GM19043 (cell line): ENCODE measurements at regions not wholly inside any gene's neighbourhood (a gene's known extent, or its start where the extent isn't known, plus 50 kb on each side); places are given as distances from the start of the nearest gene placed in this dataset.
"Not testable (repeated sequence)": the region's sequence is repeated elsewhere in the genome, so short reads cannot be mapped to it uniquely, and the experiment has no call there.

Experiments used
- ATAC-seq: cut with Tn5 transposase; IDR thresholded peaks from one replicate; pipeline ENCODE4 v1.9.1; 2021; ENCODE audit warnings: low read depth; ENCODE audit not compliant: unreplicated experiment

DNA sequence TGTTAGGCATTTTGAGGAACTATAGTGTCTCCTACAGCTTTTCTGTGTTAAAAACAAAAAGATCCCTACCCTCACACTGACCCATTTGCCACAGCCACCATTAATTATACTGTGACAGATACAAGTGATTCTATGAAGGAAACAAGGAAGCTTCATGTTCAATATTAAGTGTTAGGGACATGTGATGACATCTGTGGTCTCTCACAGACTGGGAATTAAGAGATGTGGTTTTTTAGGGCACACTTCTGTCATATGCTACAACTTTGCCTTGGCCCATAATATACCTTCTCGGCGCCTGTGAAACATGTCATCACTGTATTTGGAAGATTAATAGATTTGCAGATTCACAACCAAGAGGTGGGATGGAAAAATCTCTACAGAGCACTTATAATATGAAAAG is 102.9 kb upstream of the TCF21 start:
- no peak for ATAC-seq

DNA sequence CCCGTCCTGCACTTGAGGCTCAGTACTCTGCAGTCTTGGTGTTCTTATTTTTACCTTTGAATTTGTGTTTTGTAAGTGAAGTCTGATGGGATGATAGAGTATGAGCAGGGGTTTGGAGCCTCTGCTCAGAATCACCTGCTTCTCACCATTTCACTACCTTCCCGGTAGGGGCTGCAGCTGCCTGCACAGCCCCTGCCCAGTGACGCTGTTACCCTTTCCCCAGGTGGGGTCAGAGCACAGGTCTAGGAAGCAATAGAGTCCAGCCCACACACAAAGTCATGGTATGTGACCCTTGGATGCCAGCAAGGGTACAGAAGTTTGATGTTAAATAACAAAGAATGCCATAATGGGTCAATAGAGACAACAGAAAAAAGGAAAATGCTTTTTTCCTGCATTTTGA is 101.8 kb upstream of the TCF21 start:
- no peak for ATAC-seq

DNA sequence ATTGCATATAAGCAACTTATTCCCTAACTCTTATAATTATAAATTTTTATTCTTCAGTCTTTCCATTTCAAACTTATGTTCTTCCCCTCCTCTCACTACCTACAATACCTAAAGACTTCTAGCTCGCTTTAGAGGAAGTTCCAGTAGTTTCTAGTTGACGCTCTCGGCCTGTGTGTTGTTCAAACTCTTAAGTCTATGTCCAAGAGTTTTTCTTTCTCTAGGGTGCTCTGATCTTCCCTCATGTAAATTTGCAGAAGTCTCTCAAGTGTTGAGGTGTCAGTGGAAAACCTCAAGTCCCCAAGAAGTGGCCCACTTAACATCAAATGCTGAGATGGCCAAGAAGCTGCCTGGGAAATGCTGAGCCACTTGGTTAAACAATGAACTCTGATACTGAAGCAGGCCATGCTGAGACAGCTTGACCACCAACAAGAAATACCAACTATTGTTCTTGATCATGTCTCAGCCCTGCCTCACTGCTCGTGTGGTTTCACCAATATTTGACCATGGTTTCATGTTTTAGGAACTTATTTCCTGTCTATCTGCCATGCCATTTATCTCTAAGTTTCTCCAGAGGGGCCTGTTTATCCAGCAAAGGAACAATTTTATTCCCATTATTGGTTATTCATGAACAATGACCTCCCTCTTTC is 100.9 kb upstream of the TCF21 start:
- no peak for ATAC-seq

DNA sequence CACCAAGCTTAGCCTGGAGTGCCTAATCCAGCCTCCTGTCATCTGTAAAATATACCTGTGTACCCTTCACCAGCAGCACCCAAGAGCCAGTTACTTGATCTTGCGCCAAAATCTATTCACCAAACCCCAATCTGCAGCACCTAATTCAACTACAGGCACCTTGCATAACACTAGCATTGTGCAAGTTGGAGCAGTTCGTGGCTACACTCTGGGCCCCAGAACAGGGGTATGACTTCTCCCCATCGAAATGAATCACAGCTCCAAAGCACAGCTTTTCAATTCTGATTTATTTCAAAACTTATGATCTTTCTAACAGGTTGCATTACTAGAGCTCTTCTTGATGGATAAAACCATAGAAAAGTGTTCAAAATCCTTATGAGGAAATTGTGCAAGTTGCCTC is 100.4 kb upstream of the TCF21 start:
- ATAC-seq, result no peak

DNA sequence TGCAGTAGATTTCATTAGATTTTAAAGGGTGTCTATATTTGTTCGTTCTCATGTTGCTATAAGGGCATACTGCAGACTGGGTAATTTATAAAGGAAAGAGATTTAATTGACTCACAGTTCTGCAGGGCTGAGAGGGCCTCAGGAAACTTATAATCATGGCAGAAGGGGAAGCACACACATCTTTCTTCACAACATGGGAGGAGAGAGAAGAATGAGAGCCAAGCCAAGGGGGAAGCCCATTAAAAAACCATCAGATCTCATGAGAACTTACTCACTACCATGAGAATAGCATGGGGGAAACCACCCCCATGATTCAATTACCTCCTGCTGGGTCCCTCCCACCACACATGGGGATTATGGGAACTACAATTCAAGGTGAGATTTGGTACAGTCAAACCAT is 99.5 kb upstream of the TCF21 start:
- ATAC-seq, result not testable (repeated sequence)

DNA sequence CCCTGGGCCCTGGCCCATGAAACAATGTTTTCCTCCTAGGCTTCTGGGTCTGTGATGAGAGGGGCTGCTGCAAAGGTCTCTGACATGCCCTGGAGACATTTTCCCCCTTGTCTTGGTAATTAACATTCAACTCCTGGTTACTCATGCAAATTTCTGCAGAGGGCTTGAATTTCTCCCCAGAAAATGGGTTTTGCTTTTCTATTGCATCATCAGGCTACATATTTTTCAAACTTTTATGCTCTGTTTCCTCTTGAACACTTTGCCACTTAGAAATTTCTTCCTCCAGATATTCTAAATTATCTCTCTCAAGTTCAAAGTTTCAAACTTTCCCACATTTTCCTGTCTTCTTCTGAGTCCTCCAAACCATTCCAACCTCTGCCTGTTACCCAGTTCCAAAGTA is 98.2 kb upstream of the TCF21 start:
- not testable (repeated sequence) for ATAC-seq

DNA sequence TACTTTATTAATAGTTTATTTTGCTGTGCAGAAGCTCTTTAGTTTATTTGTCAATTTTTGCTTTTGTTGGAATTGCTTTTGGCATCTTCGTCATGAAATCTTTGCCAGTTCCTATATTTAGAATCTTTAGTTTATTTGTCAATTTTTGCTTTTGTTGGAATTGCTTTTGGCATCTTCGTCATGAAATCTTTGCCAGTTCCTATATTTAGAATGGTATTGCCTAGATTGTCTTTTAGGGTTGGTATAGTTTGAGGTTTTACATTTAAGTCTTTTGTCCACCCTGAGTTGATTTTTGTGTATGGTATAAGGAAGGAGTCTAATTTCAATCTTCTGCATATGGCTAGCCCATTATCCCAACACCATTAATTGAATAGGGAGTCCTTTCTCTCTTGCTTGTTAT is 93.9 kb upstream of the TCF21 start:
- ATAC-seq, result not testable (repeated sequence)

DNA sequence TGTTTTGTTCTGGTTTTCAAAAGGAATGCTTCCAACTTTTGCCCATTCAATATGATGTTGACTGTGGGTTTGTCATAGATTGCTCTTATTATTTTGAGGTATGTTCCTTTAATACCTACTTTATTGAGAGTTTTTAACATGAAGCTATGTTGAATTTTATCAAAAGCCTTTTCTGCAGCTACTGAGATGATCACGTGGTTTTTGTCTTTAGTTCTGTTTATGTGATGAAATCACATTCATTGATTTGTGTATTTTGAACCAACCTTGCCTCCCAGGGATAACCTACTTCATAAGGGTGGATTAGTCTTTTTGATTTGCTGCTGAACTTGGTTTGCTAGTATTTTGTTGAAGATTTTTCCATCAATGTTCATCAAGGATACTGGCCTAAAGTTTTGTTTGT is 92.7 kb upstream of the TCF21 start:
- no peak for ATAC-seq

DNA sequence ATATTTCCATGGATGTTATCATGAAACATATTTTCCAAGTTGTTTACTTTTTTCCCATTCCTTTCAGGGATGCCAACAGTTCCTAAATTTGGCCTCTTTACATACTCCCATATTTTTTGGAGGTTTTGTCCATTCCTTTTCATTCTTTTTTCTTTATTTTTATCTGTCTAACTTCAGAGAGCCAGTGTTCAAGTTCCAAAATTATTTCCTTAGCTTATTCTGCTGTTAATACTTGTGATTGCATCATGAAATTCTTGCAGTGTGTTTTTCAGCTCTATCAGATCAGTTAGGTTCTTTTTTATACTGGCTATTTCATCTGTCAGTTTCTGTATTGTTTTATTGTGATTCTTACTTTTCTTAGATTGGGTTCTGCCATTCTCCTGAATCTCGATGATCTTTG is 89.9 kb upstream of the TCF21 start:
- no peak for ATAC-seq

DNA sequence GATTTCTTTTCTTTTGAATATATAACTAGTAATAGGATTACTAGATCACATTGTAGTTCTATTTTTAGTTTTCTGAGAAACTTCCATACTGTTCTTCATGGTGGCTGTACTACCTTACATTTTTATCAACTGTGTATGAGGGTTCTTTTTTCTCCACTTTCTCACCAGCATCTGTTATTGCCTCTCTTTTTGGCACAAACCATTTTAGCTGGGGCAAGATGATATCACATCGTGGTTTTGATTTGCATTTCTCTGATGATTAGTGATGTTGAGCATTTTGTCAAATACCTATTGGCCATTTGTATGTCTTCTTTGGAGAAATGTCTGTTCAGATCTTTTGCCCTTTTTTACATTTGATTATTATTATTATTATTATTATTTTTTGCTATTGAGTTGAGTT is 86.1 kb upstream of the TCF21 start:
- ATAC-seq, result no peak

DNA sequence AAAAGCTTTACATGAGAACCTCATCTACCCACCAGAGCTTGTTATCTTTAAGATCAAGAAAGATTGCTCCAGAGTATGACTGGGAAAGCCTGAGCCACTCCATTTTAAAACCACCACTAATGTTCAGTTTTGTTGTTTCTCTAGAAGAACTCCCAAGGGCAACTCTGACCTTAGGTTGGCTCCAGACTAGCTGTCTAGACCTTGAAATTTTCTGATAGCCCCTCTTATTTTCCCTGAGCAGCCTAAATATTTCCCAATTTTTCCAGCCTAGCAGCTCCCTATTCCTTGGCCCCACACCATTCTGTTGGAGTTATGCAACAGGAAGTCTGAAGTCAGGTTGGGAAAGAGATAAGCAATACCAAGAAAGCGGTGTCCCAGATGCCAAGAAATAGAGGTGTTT is 84.6 kb upstream of the TCF21 start:
- no peak for ATAC-seq

DNA sequence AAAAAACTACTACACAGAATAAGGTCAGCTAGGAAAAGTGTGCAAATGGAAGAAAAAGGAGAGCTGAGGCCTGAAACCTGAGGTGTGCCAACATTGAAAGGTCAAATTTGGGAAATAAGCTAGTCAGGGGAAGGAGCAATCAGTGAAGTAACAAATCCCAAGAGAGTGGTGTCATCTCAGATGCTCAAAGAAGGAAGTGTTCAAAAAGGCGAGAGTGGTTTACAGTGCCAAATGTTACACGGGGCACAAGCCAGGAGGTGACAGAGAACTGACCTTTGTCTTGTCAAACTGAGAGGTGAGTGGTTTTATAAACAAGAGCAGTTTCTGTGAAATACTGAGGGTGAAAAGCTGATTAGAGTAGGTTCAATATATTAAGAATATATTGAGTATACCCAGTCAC is 83.0 kb upstream of the TCF21 start:
- no peak for ATAC-seq

DNA sequence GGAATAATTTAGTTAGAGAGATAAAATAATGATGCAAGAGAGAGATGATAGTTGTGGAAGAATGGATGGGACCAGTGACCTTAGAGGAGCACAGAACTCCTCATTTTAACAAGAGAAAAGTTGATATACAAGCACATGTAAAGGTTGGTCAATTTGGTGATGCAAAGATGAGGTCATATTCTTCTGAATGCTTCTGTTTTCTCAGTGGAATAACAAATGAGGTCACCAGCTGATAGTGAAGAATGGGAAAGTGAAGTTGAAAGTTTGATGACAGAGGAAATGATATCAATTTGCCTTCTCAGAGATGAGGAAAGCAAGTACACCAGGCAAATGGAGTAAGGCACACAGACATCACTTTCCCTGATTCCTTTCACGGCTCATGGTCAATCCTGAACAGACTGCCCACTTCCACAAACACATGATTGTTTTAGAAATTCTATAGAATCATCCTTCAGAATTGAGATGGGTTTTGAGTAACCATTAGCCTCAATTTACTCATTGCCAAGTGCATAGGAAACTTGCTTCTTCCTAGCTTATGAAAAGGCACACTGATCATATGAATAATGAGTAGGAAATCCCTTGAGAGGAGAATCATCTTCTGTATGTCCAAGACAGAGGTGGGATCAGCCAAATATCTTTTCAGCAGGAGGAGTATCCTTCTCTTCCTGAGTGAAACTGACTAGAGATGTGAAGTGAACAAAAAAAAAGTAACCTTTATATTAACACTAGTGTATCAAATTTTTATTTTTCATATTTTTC is 82.4 kb upstream of the TCF21 start:
- no peak for ATAC-seq

DNA sequence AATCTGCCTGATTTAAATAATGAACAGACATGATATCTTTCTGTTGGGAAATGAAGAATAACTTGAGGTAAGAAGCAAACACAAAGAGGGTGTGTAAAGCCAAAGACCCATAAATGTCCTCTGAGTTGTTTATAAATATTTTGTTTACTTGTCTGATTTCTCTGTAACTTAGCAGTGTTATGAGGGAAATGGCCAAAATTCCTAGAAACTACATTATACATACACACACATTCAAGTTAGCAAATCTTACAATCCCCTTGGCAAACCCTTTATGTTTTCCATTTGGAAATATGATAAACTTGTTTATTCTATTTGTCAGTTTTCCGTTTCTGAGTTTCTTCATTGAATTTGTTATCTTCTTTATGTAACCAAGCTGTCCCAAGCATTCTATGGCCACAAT is 81.4 kb upstream of the TCF21 start:
- ATAC-seq, result no peak

DNA sequence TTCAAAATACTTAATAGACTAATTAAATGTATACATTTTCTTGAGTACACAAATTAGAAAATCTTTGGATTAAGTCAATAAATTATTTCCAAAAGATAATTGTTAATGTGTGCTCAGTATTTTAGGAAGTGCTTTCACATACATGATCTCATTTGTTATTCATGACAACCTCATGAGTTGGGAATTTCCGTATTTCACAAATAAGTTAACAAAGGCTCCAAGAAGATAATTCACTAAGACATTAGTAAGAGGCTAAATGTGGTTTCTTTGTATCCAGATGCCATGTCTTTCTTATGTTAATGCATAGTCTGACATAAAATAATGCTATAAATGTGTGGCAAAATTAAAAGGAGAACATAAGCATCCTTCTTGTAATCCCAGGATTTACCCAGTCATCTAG is 79.5 kb upstream of the TCF21 start:
- no peak for ATAC-seq

DNA sequence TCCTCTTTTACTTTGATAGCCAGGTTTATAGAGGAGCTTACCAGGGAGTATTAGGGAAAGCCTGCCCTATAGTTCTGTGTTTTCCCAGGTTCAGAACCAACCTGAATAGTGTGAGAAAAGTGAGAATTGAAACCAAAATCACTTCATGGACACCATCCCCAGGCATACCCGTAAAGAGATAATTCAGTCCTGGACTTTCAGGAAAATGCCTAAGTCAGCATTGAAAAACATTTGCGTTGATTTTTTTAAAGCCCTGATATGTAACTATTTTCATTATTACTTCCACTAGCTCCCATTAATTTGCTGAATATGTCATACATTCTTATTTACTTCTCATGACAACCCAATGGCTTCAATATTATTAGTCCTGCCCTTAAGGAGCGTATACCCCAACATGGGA is 77.4 kb upstream of the TCF21 start:
- ATAC-seq, result no peak

DNA sequence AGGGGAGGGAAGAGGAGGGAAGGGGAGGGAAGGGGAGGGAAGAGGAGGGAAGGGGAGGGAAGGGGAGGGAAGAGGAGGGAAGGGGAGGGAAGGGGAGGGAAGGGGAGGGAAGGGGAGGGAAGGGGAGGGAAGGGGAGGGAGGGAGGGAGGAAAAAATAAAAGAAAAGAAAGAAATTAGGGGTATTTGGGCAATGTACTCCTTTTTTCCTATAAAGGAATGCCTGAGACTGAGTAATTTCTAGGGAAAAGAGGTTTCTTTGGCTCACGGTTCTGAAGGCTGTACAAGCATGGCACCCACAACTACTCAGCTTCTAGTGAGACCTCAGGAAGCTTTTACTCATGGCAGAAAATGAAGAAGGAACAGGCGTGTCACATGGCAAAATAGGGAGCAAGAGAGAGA is 76.5 kb upstream of the TCF21 start:
- ATAC-seq, result not testable (repeated sequence)

DNA sequence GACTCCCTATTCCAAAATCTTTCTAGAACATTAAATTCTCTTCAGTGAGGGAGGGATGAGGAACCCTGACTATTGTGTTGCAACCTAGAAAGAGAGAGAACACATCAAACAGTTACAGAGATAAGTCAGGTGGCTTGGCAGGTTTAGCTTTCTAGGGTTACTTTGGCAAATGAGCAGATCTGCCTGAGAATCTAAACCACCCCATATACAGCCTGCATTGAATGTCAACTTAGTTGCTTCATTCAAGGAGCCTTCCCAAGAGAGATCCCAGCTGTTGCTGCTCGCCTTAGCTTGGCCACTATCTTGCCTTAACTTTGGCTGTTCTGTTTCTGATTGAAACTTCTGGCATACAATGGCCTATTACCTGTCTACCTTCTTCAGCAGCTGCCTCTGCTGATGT is 74.7 kb upstream of the TCF21 start:
- ATAC-seq, result no peak

DNA sequence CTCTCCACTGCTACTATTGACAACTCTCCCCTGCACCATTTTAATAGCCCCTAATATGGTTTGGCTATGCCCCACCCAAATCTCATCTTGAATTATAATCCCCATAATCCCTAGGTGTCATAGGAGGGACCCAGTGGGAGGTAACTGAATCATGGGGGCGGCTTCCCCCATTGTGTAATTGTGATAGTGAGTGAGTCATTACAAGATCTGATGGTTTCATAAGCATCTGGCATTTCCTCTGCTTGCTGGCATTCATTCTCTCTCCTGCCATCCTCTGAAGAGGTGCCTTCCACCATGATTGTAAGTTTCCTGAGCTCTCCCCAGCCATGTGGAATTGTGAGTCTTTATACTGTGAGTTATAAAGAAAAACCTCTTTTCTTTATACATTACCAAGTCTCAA is 74.1 kb upstream of the TCF21 start:
- ATAC-seq, result no peak

DNA sequence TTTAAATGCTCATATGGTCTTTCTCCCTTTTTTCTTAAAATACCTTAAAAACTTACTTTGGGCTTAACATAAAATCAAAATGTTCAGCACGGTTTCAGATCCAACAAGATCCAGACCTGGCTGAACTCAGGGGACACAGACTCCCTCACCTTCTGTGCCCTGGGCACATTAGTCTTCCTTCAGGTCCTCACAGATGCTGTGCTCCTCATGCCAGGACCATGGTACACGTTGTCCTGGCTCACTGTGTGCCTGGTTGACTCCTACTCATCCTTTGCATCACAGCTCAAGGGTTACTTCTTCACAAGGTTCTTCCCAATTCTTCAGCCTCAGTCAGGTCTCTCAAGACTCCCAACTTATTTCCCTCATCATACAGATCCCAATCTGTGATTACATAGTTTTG is 73.6 kb upstream of the TCF21 start:
- no peak for ATAC-seq

DNA sequence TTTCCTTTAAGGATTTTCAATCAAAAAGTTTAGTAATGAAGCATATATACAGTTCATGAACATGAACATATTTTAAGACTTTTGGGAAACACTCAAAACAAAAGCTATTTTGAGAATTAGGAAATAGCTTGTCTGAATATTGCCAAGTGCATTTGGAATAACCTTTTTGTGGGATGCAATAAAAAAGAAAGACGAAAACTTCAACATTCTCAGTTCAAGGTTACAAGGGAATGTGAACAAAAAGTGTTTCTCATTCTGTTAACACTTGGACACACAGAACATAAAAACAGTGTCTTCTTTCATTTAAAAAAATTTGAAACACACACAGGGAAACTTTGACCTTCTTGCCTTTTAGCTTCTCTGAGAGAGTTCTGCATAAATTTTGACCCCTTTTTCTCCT is 72.7 kb upstream of the TCF21 start:
- ATAC-seq, result no peak

DNA sequence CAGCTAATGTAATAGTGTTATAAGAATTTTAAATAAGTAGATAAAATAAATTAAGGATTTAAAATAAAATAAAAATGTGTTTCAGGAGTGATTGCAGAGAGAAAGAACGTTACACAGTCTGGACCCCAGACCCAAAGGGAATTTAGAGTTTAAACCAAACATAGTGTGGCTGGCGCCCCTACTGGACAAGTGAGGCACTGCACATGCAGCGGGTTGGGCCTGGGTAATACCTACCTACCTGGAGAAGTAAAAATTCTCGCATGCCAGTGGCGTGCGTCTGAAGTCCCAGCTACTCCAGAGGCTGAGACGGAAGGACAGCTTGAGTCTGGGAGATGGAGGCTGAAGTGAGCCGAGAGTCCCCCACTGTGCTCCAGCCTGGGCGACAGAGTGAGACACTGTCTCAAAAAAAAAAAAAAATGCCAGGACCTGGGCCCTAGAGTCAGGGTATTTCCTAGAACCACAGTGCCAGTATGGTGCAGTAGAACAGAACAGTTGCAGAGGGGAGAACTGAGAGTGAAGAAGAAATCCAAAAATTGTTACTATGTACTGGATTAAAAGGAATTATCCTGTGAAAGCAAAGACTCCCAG is 71.4 kb upstream of the TCF21 start:
- peak; percentile 68 for ATAC-seq
